ENCODE measurements at regions not wholly inside any gene's neighbourhood (a gene's known extent, or its start where the extent isn't known, plus 50 kb on each side); places are given as distances from the start of the nearest gene placed in this dataset.

GRCh38 chr2:168300460-168300859, 53.1 kb upstream of the STK39 start:
- intact Hi-C loops (cut with DNase I): no loop called here
- H3K36me3 ChIP-seq (ENCODE audit: control insufficient read depth in 1 of 2, insufficient read depth in 2 of 2, low read length in 1 of 2): no peaks in the 10 kb centered on the region
- no peak for ATAC-seq (ENCODE audit: low FRiP score)
- no peaks in the 10 kb centered on the region for H3K27me3 ChIP-seq (ENCODE audit: control insufficient read depth in 1 of 2, insufficient read depth in 2 of 2, low read length in 1 of 2)
- no peak overlapping the region for H3K4me3 ChIP-seq (ENCODE audit: low read length in 2 of 2)
- no peak overlapping the region for H3K27ac ChIP-seq (ENCODE audit: low read depth in 1 of 2, low read length in 2 of 2)
- DNase-seq: no peak
- H3K4me1 ChIP-seq (ENCODE audit: control insufficient read depth in 1 of 2, insufficient read depth in 2 of 2, low read length in 2 of 2): no peaks in the 10 kb centered on the region
- no peaks in the 10 kb centered on the region for H3K9me3 ChIP-seq (ENCODE audit: control insufficient read depth, low read length)
- 12 to 19% methylated on average over 2 of the region's 2 CpGs for WGBS, 2 donors

DNA sequence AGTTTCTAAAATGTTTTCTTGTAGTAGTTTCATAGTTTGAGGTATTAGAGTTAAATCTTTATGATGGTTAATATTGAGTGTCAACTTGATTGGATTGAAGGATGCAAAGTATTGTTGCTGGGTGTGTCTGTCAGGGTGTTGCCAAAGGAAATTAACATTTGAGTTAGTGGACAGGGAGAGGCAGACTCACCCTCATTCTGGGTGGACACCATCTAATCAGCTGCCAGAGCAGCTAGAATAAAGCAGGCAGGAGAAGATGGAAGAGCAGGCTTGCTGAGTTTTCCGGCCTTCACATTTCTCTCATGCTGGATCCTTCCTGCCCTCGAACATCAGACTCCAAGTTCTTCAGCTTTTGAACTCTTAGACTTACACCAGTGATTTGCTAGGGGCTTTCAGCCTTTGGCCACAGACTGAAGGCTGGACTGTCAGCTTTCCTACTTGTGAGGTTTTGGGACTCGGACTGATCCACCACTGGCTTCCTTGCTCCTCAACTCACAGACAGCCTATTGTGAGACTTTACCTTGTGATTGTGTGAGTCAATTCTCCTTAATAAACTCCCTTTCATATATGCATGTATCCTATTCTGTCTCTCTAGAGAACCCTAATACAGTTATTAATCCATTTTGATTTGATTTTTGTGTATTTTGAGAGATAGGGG, 56.8 kb upstream of the STK39 start:
- WGBS, 2 donors: 97 to 98% methylated on average over 3 of the region's 3 CpGs
- no peak overlapping the region for H3K27ac ChIP-seq (ENCODE audit: low read depth in 1 of 2, low read length in 2 of 2)
- peaks cover 3% of the 10 kb centered on the region for H3K9me3 ChIP-seq (ENCODE audit: control insufficient read depth, low read length)
- no peaks in the 10 kb centered on the region for H3K36me3 ChIP-seq (ENCODE audit: control insufficient read depth in 1 of 2, insufficient read depth in 2 of 2, low read length in 1 of 2)
- intact Hi-C loops (cut with DNase I): no loop called here
- ATAC-seq (ENCODE audit: low FRiP score) (no peak), DNase-seq (no peak)
- H3K4me3 ChIP-seq (ENCODE audit: low read length in 2 of 2): no peak overlapping the region
- no peaks in the 10 kb centered on the region for H3K27me3 ChIP-seq (ENCODE audit: control insufficient read depth in 1 of 2, insufficient read depth in 2 of 2, low read length in 1 of 2)
- no peaks in the 10 kb centered on the region for H3K4me1 ChIP-seq (ENCODE audit: control insufficient read depth in 1 of 2, insufficient read depth in 2 of 2, low read length in 2 of 2)

DNA sequence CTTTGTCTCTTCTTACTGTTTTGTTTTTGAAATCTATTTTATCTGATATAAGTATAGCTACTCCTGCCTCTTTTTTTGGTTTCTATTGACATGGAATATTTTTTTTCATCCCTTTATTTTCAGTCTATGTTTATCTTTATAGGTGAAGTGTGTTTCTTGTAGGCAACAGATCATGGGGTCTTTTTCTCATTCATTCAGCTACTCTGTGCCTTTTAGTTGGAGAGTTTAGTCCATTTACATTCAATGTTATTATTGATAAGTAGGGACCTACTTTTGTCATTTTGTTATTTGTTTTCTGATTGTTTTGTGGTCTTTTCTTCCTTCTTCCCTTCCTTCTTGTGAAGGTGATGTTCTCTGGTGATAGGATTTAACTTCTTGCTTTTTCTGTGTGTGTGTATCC, 60.0 kb upstream of the STK39 start:
- DNase-seq (no peak), ATAC-seq (ENCODE audit: low FRiP score) (no peak)
- peaks cover 3% of the 10 kb centered on the region for H3K9me3 ChIP-seq (ENCODE audit: control insufficient read depth, low read length)
- H3K4me3 ChIP-seq (ENCODE audit: low read length in 2 of 2): no peak overlapping the region
- H3K27ac ChIP-seq (ENCODE audit: low read depth in 1 of 2, low read length in 2 of 2): no peak overlapping the region
- H3K36me3 ChIP-seq (ENCODE audit: control insufficient read depth in 1 of 2, insufficient read depth in 2 of 2, low read length in 1 of 2): no peaks in the 10 kb centered on the region
- peaks cover 0 to 4% of the 10 kb centered on the region in 2 donors for H3K4me1 ChIP-seq (ENCODE audit: control insufficient read depth in 1 of 2, insufficient read depth in 2 of 2, low read length in 2 of 2)
- no peaks in the 10 kb centered on the region for H3K27me3 ChIP-seq (ENCODE audit: control insufficient read depth in 1 of 2, insufficient read depth in 2 of 2, low read length in 1 of 2)
- intact Hi-C loops (cut with DNase I): no loop called here

DNA sequence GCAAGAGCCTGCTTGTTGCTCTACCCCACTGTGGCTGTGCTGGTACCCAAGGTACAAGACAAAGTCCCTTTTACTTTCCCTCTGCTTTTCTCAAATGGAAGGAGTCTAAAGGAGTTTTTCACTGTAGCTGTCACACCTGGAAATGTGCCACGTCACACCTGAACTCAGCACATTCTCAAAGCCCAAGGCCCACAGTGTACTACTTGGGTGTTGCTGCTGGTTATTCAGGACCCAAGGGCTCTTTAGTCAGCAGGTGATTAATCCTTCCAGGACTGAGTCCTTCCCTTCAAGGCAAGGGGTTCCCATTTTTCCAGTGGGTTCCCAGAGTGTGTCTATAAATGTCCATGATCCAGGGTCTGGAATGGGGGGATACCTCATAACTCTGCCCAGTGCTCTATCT, 63.2 kb upstream of the STK39 start:
- WGBS, 2 donors: 95 to 99% methylated on average over 1 of the region's 1 CpG
- no peak overlapping the region for H3K27ac ChIP-seq (ENCODE audit: low read depth in 1 of 2, low read length in 2 of 2)

DNA sequence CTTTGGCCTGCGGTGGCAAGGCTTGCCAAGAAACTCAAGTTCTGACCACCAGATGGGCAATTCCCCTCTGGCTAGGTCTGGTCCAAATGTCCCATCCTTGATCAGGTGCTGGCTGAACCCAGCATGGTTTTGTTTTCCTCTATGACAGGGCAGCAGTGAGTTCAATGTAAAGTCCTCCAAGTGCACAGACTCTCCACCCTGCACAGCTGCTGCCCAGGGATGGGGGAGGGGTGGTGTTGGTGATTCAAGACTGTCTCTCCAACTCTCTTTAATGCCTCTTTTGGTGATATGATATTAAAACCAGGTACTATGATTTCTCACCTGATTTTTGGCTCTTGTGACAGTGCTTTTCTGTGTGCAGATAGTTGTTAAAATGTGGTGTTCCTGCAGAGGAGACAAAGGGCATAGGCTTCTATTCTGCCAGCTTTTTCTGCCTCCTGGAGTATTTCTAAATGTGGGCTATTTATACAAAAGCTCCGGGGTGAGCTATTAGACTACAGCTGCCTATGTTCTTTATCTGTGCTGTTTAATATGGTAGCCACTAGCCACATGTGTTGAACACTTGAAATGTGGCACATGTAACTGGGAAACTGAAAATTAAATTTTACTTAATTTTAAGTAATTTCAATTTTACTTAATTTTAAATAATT, 64.0 kb upstream of the STK39 start:
- peaks cover 0 to 11% of the 10 kb centered on the region in 2 donors for H3K4me1 ChIP-seq (ENCODE audit: control insufficient read depth in 1 of 2, insufficient read depth in 2 of 2, low read length in 2 of 2)
- peaks cover 3% of the 10 kb centered on the region for H3K9me3 ChIP-seq (ENCODE audit: control insufficient read depth, low read length)
- H3K27ac ChIP-seq (ENCODE audit: low read depth in 1 of 2, low read length in 2 of 2): no peak overlapping the region
- intact Hi-C loops (cut with DNase I): no loop called here
- no peak for DNase-seq
- 51 to 56% methylated on average over 2 of the region's 2 CpGs for WGBS, 2 donors
- no peak overlapping the region for H3K4me3 ChIP-seq (ENCODE audit: low read length in 2 of 2)
- no peaks in the 10 kb centered on the region for H3K27me3 ChIP-seq (ENCODE audit: control insufficient read depth in 1 of 2, insufficient read depth in 2 of 2, low read length in 1 of 2)
- H3K36me3 ChIP-seq (ENCODE audit: control insufficient read depth in 1 of 2, insufficient read depth in 2 of 2, low read length in 1 of 2): no peaks in the 10 kb centered on the region
- no peak for ATAC-seq (ENCODE audit: low FRiP score)

More for the DNA sequence above, 63.2 kb upstream of the STK39 start:
- Histone ChIP-seq H3K4me3 (ENCODE audit: low read length in 2 of 2) (no peak overlapping the region), H3K9me3 (ENCODE audit: control insufficient read depth, low read length) (peaks cover 3% of the 10 kb centered on the region), H3K4me1 (ENCODE audit: control insufficient read depth in 1 of 2, insufficient read depth in 2 of 2, low read length in 2 of 2) (peaks cover 0 to 7% of the 10 kb centered on the region in 2 donors), H3K27me3 (ENCODE audit: control insufficient read depth in 1 of 2, insufficient read depth in 2 of 2, low read length in 1 of 2) (no peaks in the 10 kb centered on the region), H3K36me3 (ENCODE audit: control insufficient read depth in 1 of 2, insufficient read depth in 2 of 2, low read length in 1 of 2) (no peaks in the 10 kb centered on the region)
- DNase-seq (no peak), ATAC-seq (ENCODE audit: low FRiP score) (no peak)
- intact Hi-C loops (cut with DNase I): no loop called here

DNA sequence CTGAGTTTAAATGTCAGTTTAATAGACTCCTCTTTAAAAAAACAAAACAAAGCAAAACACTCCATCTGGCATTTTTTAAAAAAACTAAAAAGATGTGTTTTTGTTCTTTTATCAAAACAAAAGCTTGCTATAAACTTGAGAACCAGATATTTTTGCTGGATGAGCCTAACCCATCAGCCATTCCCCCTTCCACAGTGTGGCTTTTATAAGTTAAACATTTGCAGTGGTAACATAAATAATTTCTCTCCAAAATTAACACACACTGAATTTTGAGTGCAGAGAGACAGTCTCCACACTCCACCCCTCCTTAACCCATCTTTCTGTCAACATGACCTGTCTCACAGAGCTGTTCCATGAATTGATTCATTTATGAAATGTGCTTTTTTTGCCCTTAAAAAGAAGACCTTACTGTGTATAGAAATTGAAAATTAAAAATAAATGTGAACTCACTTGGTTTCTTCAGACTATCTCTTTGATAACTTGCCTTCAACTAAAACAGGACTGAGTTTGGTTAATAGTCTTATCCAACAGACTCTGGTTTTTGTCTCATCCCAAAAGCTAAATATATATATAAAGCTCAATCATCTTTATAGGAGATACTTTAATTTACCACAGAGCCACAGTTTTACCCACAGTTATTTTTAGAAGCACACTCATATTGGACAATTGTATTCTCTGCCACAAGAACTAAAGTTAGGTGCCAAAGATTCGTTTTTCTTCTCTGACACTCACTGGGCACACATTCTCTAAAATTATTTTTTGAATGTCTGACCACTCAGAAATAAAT, 64.8 kb upstream of the STK39 start:
- DNase-seq (no peak), ATAC-seq (ENCODE audit: low FRiP score) (no peak)
- intact Hi-C loops (cut with DNase I): no loop called here
- H3K27me3 ChIP-seq (ENCODE audit: control insufficient read depth in 1 of 2, insufficient read depth in 2 of 2, low read length in 1 of 2): no peaks in the 10 kb centered on the region
- H3K9me3 ChIP-seq (ENCODE audit: control insufficient read depth, low read length): peaks cover 3% of the 10 kb centered on the region
- no peaks in the 10 kb centered on the region for H3K36me3 ChIP-seq (ENCODE audit: control insufficient read depth in 1 of 2, insufficient read depth in 2 of 2, low read length in 1 of 2)
- 0 to 5% methylated on average over 1 of the region's 1 CpG for WGBS, 2 donors
- no peak overlapping the region for H3K4me3 ChIP-seq (ENCODE audit: low read length in 2 of 2)
- peaks cover 0 to 11% of the 10 kb centered on the region in 2 donors for H3K4me1 ChIP-seq (ENCODE audit: control insufficient read depth in 1 of 2, insufficient read depth in 2 of 2, low read length in 2 of 2)
- no peak overlapping the region for H3K27ac ChIP-seq (ENCODE audit: low read depth in 1 of 2, low read length in 2 of 2)

DNA sequence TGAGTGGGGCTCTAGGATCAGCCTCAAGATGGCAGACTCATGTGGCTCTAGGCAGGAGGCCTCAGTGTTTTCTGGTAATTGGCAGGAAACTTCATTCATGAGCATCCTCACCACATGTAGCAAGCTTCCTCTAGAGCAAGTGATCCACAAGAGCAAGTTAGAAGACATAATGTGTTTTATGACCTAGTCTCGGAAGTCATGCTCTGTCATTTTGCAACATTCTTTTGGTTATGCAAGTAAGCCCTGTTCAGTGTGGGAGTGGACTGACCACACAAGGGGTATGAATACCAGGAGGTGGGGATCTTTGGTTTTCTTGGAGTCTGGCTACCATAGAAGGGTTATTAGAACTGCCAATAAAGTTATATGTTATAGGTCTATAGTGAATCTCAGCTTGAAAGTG, 66.8 kb upstream of the STK39 start:
- peaks cover 0 to 11% of the 10 kb centered on the region in 2 donors for H3K4me1 ChIP-seq (ENCODE audit: control insufficient read depth in 1 of 2, insufficient read depth in 2 of 2, low read length in 2 of 2)
- 97 to 100% methylated on average over 1 of the region's 1 CpG for WGBS, 2 donors
- no peak for DNase-seq
- no peak overlapping the region for H3K27ac ChIP-seq (ENCODE audit: low read depth in 1 of 2, low read length in 2 of 2)
- no peaks in the 10 kb centered on the region for H3K27me3 ChIP-seq (ENCODE audit: control insufficient read depth in 1 of 2, insufficient read depth in 2 of 2, low read length in 1 of 2)
- no peak for ATAC-seq (ENCODE audit: low FRiP score)
- H3K36me3 ChIP-seq (ENCODE audit: control insufficient read depth in 1 of 2, insufficient read depth in 2 of 2, low read length in 1 of 2): no peaks in the 10 kb centered on the region
- intact Hi-C loops (cut with DNase I): no loop called here
- no peaks in the 10 kb centered on the region for H3K9me3 ChIP-seq (ENCODE audit: control insufficient read depth, low read length)
- no peak overlapping the region for H3K4me3 ChIP-seq (ENCODE audit: low read length in 2 of 2)

- ATAC-seq (ENCODE audit: low FRiP score) (no peak), DNase-seq (no peak)
- no peaks in the 10 kb centered on the region for H3K36me3 ChIP-seq (ENCODE audit: control insufficient read depth in 1 of 2, insufficient read depth in 2 of 2, low read length in 1 of 2)
- intact Hi-C loops (cut with DNase I): no loop called here
- WGBS, 2 donors: 67 to 75% methylated on average over 4 of the region's 4 CpGs
- no peaks in the 10 kb centered on the region for H3K9me3 ChIP-seq (ENCODE audit: control insufficient read depth, low read length)
- H3K27ac ChIP-seq (ENCODE audit: low read depth in 1 of 2, low read length in 2 of 2): no peak overlapping the region
- no peaks in the 10 kb centered on the region for H3K27me3 ChIP-seq (ENCODE audit: control insufficient read depth in 1 of 2, insufficient read depth in 2 of 2, low read length in 1 of 2)
- H3K4me1 ChIP-seq (ENCODE audit: control insufficient read depth in 1 of 2, insufficient read depth in 2 of 2, low read length in 2 of 2): peaks cover 0 to 11% of the 10 kb centered on the region in 2 donors
- no peak overlapping the region for H3K4me3 ChIP-seq (ENCODE audit: low read length in 2 of 2)
These were observed 68.1 kb upstream of the STK39 start for GRCh38 chr2:168315331-168316072.
